HG03575 (cell line): ENCODE measurements at regions not wholly inside any gene's neighbourhood (a gene's known extent, or its start where the extent isn't known, plus 50 kb on each side); places are given as distances from the start of the nearest gene placed in this dataset.
"Not testable (repeated sequence)": the region's sequence is repeated elsewhere in the genome, so short reads cannot be mapped to it uniquely, and the experiment has no call there.

Source experiments
- ATAC-seq: cut with Tn5 transposase; IDR thresholded peaks from one replicate; pipeline ENCODE4 v1.9.1; 2021; ENCODE audit not compliant: unreplicated experiment, insufficient number of reproducible peaks, low FRiP score; ENCODE audit errors: extremely low read depth

- ATAC-seq, result no peak
Measured at GRCh38 chr2:4693266-4693665, 989.9 kb downstream of the DCDC2C start.

GRCh38 chr2:4695281-4695861 lies 992.0 kb downstream of the DCDC2C start:
- no peak for ATAC-seq

GRCh38 chr2:4715065-4715464 lies 977.1 kb upstream of the SOX11 start:
- ATAC-seq, result no peak

GRCh38 chr2:4718777-4719176 lies 973.4 kb upstream of the SOX11 start:
- ATAC-seq, result no peak

GRCh38 chr2:4725618-4726017 lies 966.6 kb upstream of the SOX11 start:
- ATAC-seq, result no peak

GRCh38 chr2:4732560-4732959 lies 959.6 kb upstream of the SOX11 start:
- no peak for ATAC-seq

- no peak for ATAC-seq
Measured at GRCh38 chr2:4745056-4745991, 946.9 kb upstream of the SOX11 start.

- ATAC-seq, result no peak
Measured at GRCh38 chr2:4753721-4754120, 938.5 kb upstream of the SOX11 start.

GRCh38 chr2:4762951-4763376 lies 929.2 kb upstream of the SOX11 start:
- no peak for ATAC-seq

- ATAC-seq, result no peak
Measured at GRCh38 chr2:4765787-4766530, 926.2 kb upstream of the SOX11 start.

- no peak for ATAC-seq
Measured at GRCh38 chr2:4775668-4776067, 916.5 kb upstream of the SOX11 start.

GRCh38 chr2:4780679-4781078 lies 911.5 kb upstream of the SOX11 start:
- no peak for ATAC-seq

- no peak for ATAC-seq
Measured at GRCh38 chr2:4782647-4783046, 909.5 kb upstream of the SOX11 start.

- no peak for ATAC-seq
Measured at GRCh38 chr2:4791488-4791887, 900.7 kb upstream of the SOX11 start.

GRCh38 chr2:4792126-4792525 lies 900.1 kb upstream of the SOX11 start:
- ATAC-seq, result no peak

GRCh38 chr2:4803396-4803795 lies 888.8 kb upstream of the SOX11 start:
- no peak for ATAC-seq

GRCh38 chr2:4814137-4814536 lies 878.0 kb upstream of the SOX11 start:
- ATAC-seq, result not testable (repeated sequence)

GRCh38 chr2:4827836-4828235 lies 864.3 kb upstream of the SOX11 start:
- ATAC-seq, result no peak

- ATAC-seq, result no peak
Measured at GRCh38 chr2:4828682-4829374, 863.4 kb upstream of the SOX11 start.
